HEK293T (cell line): ENCODE measurements at regions not wholly inside any gene's neighbourhood (a gene's known extent, or its start where the extent isn't known, plus 50 kb on each side); places are given as distances from the start of the nearest gene placed in this dataset.

Experiments
- CTCF ChIA-PET: fragments of 350-600 bp; formaldehyde crosslinking; extraction: SDS; loops from one replicate; lab custom pipeline; 2021; ENCODE audit warnings: antibody characterized with exemption, inconsistent platforms; lab: Yijun Ruan, JAX
- POLR2A ChIA-PET: fragments of 350-600 bp; formaldehyde crosslinking; extraction: SDS; loops from one replicate; lab custom pipeline; 2020; ENCODE audit warnings: antibody characterized with exemption, inconsistent platforms; lab: Yijun Ruan, JAX
- DNase-seq: peaks from one replicate; pipeline ENCODE4 v3.0.0; 2012; ENCODE audit warnings: mixed read lengths; ENCODE audit errors: extremely low spot score
- ARNT ChIP-seq: fragments of 450-650 bp; IDR thresholded peaks from 2 replicates; pipeline ENCODE4 v1.6.1; 2017; ENCODE audit warnings: mild to moderate bottlenecking
- BHLHE40 ChIP-seq: fragments of 450-650 bp; IDR thresholded peaks from 2 replicates; pipeline ENCODE4 v1.6.1; 2016; ENCODE audit warnings: mild to moderate bottlenecking, moderate library complexity, borderline replicate concordance
- CTBP1 ChIP-seq: fragments of 450-650 bp; IDR thresholded peaks from 2 replicates; pipeline ENCODE4 v1.6.1; 2016; ENCODE audit warnings: borderline replicate concordance
- ELF4 ChIP-seq: fragments of 450-650 bp; IDR thresholded peaks from 2 replicates; pipeline ENCODE4 v1.6.1; 2017; ENCODE audit warnings: antibody characterized with exemption
- FOXA1 ChIP-seq: fragments of 450-650 bp; IDR thresholded peaks from 2 replicates; pipeline ENCODE4 v1.6.1; 2016; ENCODE audit warnings: mild to moderate bottlenecking
- FOXK2 ChIP-seq: fragments of 450-650 bp; IDR thresholded peaks from 2 replicates; pipeline ENCODE4 v1.6.1; 2016; ENCODE audit warnings: mild to moderate bottlenecking
- FOXM1 ChIP-seq: fragments of 450-650 bp; IDR thresholded peaks from 2 replicates; pipeline ENCODE4 v1.6.1; 2017; ENCODE audit warnings: mild to moderate bottlenecking, borderline replicate concordance
- HDGF ChIP-seq: fragments of 450-650 bp; IDR thresholded peaks from 2 replicates; pipeline ENCODE4 v1.6.1; 2017; ENCODE audit warnings: antibody characterized with exemption, borderline replicate concordance
- L3MBTL2 ChIP-seq: fragments of 450-650 bp; conservative IDR thresholded peaks from 2 replicates; pipeline ENCODE4 v1.6.1; 2016; ENCODE audit warnings: mild to moderate bottlenecking
- LEF1 ChIP-seq: fragments of 450-650 bp; IDR thresholded peaks from 2 replicates; pipeline ENCODE4 v1.6.1; 2017; ENCODE audit warnings: mild to moderate bottlenecking, borderline replicate concordance
- NFRKB ChIP-seq: fragments of 450-650 bp; IDR thresholded peaks from 2 replicates; pipeline ENCODE4 v1.6.1; 2016; ENCODE audit warnings: mild to moderate bottlenecking, moderate library complexity
- PKNOX1 ChIP-seq: fragments of 450-650 bp; IDR thresholded peaks from 2 replicates; pipeline ENCODE4 v1.6.1; 2016
- SP1 ChIP-seq: fragments of 450-650 bp; IDR thresholded peaks from 2 replicates; pipeline ENCODE4 v1.6.1; 2017
- SUZ12 ChIP-seq: fragments of 450-650 bp; IDR thresholded peaks from 2 replicates; pipeline ENCODE4 v1.6.1; 2016; ENCODE audit warnings: mild to moderate bottlenecking
- TARDBP ChIP-seq: fragments of 450-650 bp; IDR thresholded peaks from 2 replicates; pipeline ENCODE4 v1.6.1; 2016
- ZNF384 ChIP-seq: fragments of 450-650 bp; IDR thresholded peaks from 2 replicates; pipeline ENCODE4 v1.6.1; 2016

GRCh38 chr10:52609071-52609470, 163.5 kb downstream of the MBL2 start:
- ChIA-PET POLR2A (no interaction called here), CTCF (interaction anchor here (0.6 to 1.3 kb wide), 4 partner anchors 9 to 752 kb away, joined by 3 read pairs; partner anchors contain the start of gene DKK1)
- no peak for DNase-seq
- no peak for TF ChIP-seq FOXM1
- no peak for TF ChIP-seq LEF1
- TF ChIP-seq L3MBTL2: no peak
- no peak for TF ChIP-seq NFRKB

DNA sequence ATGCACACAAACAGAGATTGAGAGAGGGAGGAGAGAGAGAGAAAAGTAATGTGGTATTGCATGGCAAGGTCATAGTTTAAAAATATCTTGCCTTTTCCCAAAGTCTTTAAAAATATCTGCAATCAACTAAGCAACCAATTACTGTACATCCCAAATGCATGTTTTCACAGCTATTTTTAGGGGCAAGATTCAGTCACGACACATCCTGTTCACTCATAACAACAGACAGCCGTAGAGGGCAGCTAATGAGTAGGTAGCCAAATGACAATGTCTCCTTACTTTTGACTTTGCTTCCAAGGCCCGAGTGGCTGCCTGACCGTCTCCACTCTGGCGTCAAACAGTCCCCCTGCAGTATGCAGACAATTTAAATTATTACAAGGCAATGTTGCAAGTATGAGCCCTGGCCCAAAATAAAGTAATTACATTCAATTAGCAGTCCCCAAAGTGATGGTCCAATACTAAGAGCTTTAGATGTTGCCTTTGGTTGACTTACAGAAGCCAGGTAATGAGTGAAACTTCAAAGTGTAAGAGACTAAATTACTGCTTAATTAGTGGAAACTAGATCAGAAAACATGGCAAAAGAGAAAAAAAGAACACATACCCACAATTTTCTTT, 162.9 kb downstream of the MBL2 start:
- CTCF ChIA-PET: interaction anchor here (0.5 to 1.3 kb wide), 3 partner anchors 9 to 615 kb away, joined by 3 read pairs; no protein-coding TSS in a partner anchor
- no peak for DNase-seq
- TF ChIP-seq HDGF (no peak), LEF1 (no peak), FOXM1 (no peak), CTBP1 (no peak), TARDBP (no peak), BHLHE40 (no peak), FOXA1 (no peak), L3MBTL2 (no peak), SP1 (no peak), PKNOX1 (no peak), SUZ12 (no peak), ELF4 (no peak), ARNT (no peak), NFRKB (no peak), ZNF384 (no peak), FOXK2 (no peak)
- POLR2A ChIA-PET: no interaction called here

DNA sequence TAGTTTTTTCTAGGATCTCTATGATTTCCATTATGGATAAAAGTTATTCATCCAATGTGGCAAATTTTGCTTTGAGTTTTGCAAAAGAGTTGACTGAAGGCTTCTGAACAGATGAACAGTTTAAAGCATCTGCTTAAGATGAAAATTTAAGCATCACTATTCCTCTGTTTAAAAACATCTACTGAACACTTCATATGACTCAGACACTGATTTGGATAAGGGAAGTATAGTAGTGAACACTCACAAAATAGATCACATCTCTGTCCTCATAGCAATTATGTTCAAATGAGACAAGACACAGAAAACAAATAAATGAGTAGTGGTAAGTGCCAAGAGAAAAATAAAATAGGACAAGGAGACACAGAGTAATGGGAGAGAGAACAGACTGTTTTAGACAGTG, 157.3 kb downstream of the MBL2 start:
- ChIA-PET POLR2A (no interaction called here), CTCF (no interaction called here)
- no peak for DNase-seq
- no peak for TF ChIP-seq TARDBP
- TF ChIP-seq LEF1: no peak
- TF ChIP-seq ARNT: no peak
- no peak for TF ChIP-seq FOXK2
- TF ChIP-seq L3MBTL2: no peak
- TF ChIP-seq SUZ12: no peak

DNA sequence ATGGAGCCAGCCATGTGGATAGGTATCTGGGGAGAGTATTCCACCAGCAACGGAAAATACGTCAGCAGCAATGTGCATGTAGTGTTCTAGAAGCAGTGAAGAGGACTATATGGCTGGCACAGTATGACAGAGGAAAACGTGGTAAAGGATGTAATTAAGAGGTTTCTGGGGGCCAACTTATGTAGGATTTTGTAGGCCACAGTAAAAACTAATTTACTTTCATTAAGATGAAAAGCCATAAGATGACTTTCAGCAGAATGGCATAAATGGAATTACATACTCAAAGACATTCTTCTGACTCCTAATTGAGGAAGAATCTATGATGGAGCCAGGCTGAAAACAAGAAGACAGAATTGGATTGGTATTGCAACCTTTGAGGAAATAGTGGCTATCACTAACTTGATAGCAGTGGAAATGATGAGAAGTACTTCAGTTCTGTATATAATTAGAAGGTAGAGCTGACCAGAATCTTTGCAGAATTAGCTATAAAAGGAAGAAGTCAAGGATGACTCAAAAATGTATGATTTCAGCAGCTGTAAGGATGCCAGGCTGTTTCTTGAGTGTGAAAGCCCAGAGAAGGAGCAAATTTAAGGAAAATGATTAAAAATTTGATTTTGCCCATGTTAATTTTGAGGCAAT, 156.7 kb downstream of the MBL2 start:
- ChIA-PET POLR2A (no interaction called here), CTCF (no interaction called here)
- TF ChIP-seq FOXA1 (no peak), SP1 (no peak), ZNF384 (no peak), NFRKB (no peak), ELF4 (no peak), FOXM1 (no peak), HDGF (no peak), SUZ12 (no peak)
- DNase-seq: no peak

GRCh38 chr10:52616395-52616764, 156.2 kb downstream of the MBL2 start:
- POLR2A ChIA-PET: no interaction called here
- no peak for DNase-seq
- CTCF ChIA-PET: no interaction called here
- TF ChIP-seq FOXK2 (no peak), BHLHE40 (no peak), FOXM1 (no peak), FOXA1 (no peak)

DNA sequence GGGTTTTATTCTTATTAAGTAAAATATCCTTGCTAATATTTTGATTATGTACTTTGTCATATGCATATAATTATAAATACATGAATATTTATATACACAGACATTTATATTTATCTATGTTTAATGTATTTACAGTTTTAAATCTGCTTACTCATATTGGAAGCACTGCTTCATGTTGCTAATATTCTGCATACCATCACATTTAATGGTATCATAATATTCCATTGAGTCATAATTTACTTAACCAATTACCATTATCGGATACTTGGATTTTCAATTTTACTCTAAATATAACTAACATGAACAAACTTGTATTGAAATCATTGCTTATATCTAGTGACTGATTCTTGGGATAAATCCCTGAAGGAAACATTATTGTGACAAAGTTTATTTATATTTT, 155.2 kb downstream of the MBL2 start:
- TF ChIP-seq FOXM1 (no peak), FOXA1 (no peak), SP1 (no peak), ZNF384 (no peak), NFRKB (no peak), SUZ12 (no peak)
- ChIA-PET CTCF (no interaction called here), POLR2A (no interaction called here)
- DNase-seq: no peak

DNA sequence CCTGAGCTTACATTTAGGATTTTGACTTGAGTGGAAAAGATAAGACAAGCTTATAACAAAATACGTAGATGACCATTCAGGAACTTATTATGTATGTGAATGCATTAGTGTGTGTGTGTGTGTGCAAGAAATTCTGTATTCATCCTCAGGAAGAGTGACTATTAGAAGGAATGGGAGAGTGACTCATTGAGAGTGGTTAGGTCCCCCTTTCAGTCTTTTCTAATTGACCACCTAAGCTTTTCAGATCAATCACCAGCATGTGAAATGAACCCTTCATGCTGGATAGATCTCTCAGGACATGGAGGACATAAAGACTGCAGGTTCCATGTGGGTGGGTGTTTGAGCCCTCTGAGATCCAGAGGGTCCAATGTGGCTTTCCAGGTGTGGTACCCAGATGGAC, 153.5 kb downstream of the MBL2 start:
- POLR2A ChIA-PET: no interaction called here

More for the DNA sequence above, 153.5 kb downstream of the MBL2 start:
- TF ChIP-seq FOXA1 (no peak), SP1 (no peak), HDGF (no peak), ARNT (no peak), PKNOX1 (no peak), NFRKB (no peak), FOXM1 (no peak), ELF4 (no peak), TARDBP (no peak), CTBP1 (no peak), BHLHE40 (no peak), FOXK2 (no peak), SUZ12 (no peak), ZNF384 (no peak), L3MBTL2 (no peak), LEF1 (no peak)
- CTCF ChIA-PET: interaction anchor here (1.2 to 1.3 kb wide), 2 partner anchors 9 to 26 kb away, joined by 3 read pairs; no protein-coding TSS in a partner anchor
- DNase-seq: no peak
